ENCODE measurements at regions not wholly inside any gene's neighbourhood (a gene's known extent, or its start where the extent isn't known, plus 50 kb on each side); places are given as distances from the start of the nearest gene placed in this dataset.

DNA sequence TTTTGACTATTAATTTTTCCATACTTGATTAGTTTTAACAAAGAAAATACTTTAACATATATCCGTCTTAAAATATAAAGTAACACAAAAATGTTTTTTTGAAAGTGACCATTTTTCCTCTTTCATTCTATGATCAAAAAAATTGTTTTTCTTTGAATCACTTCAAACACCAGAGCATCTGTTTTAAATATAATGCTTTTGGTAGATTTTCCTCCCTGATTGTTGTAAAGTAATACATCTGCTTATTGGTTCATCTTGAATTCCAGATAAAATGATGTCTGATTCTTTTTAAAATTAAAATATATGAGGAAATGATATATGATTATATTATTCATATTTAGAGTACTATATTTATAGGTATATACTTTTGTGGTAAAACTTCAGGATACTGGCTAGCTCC lies 76.2 kb upstream of the LPAR1 start:
- H3K27ac ChIP-seq = no peak overlapping the region
- TF ChIP-seq, protein P1, sequence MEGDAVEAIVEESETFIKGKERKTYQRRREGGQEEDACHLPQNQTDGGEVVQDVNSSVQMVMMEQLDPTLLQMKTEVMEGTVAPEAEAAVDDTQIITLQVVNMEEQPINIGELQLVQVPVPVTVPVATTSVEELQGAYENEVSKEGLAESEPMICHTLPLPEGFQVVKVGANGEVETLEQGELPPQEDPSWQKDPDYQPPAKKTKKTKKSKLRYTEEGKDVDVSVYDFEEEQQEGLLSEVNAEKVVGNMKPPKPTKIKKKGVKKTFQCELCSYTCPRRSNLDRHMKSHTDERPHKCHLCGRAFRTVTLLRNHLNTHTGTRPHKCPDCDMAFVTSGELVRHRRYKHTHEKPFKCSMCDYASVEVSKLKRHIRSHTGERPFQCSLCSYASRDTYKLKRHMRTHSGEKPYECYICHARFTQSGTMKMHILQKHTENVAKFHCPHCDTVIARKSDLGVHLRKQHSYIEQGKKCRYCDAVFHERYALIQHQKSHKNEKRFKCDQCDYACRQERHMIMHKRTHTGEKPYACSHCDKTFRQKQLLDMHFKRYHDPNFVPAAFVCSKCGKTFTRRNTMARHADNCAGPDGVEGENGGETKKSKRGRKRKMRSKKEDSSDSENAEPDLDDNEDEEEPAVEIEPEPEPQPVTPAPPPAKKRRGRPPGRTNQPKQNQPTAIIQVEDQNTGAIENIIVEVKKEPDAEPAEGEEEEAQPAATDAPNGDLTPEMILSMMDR (IDR thresholded peaks at IDR 0.05) = no peak
- TF ChIP-seq ZFX (IDR thresholded peaks at IDR 0.05; ENCODE audit: borderline replicate concordance) = no peak

DNA sequence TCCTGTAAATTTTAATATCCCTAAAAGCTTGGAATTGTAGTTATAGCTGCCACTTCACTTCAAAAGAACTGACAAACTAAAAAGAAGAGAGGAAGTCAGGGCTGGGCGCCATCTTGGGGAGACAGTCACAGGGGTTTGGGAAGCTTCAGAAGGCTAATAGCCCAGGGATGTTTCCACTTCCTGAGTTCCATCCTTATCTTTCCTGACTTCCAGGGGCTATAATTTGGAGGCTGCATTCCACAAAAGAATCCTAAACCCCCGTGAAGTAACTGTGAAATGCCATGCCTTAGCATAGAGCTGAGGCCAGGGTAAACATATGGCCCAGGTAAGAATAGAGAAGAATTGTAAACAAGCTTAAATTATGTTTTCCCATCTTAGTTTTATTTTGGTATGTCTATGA lies 75.4 kb upstream of the LPAR1 start:
- no peak overlapping the region for H3K27ac ChIP-seq
- TF ChIP-seq, protein P1 (IDR thresholded peaks at IDR 0.05) = no peak
- no peak for TF ChIP-seq ZFX (IDR thresholded peaks at IDR 0.05; ENCODE audit: borderline replicate concordance)

DNA sequence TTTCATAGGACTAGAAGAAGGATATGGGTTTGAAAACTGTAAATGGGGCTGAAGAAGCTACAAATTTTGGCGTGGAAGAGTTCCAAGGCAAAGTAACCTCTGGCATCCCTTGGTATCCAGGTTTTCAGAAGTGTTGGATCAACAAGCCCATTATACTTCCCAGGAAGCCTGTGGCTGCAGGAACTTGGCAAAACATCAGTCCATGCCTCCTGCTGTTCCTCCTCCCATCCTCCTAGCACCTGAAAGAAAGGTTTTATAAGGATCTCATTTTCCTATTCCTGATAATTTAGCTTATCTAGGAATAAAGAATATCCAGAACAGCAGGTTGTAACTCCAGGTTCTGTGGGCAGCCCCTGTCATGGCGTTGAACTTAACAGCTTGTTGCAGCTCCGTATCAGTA lies 72.5 kb upstream of the LPAR1 start:
- TF ChIP-seq, protein P1 (IDR thresholded peaks at IDR 0.05) = no peak
- no peak for TF ChIP-seq ZFX (IDR thresholded peaks at IDR 0.05; ENCODE audit: borderline replicate concordance)
- no peak overlapping the region for H3K27ac ChIP-seq

DNA sequence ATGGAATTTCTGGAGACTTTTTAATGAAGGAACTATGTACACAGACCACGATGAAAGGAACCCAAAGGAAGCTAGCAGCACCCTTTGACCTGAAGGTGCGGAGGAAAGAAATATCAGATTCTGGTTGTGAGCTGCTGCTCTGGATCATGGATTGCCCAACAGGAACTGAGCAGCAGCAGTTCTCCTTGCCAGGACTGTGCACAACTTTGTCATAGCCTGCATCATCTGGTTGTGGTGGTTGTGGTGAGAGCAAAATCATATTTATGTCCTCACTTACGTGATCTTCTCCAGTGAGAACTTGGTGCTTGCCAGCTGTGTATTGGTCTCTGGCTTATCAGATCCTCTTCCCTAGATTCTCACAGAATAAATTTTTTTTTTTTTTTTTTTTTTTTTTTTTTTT lies 70.7 kb upstream of the LPAR1 start:
- TF ChIP-seq, protein P1 (IDR thresholded peaks at IDR 0.05) = no peak
- TF ChIP-seq ZFX (IDR thresholded peaks at IDR 0.05; ENCODE audit: borderline replicate concordance) = no peak
- H3K27ac ChIP-seq = no peak overlapping the region

DNA sequence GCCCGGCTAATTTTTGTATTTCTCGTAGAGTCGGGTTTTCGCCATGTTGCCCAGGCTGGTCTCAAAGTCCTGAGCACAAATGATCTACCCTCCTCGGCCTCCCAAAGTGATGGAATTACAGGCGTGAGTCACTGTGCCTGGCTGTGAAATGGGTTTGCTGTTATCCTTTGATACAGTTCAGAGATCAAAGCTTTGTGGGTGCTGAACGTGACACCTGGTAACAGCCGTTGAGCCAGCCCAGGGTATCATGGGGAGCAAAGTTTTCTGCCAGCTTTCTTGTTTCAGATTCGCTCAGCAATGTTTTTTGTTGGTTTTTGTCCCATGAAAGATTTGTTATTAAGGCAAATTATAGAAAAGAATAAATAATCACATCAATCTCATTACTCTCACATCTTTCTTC lies 68.9 kb upstream of the LPAR1 start:
- TF ChIP-seq, protein P1 (IDR thresholded peaks at IDR 0.05) = no peak
- TF ChIP-seq ZFX (IDR thresholded peaks at IDR 0.05; ENCODE audit: borderline replicate concordance) = no peak
- no peak overlapping the region for H3K27ac ChIP-seq

DNA sequence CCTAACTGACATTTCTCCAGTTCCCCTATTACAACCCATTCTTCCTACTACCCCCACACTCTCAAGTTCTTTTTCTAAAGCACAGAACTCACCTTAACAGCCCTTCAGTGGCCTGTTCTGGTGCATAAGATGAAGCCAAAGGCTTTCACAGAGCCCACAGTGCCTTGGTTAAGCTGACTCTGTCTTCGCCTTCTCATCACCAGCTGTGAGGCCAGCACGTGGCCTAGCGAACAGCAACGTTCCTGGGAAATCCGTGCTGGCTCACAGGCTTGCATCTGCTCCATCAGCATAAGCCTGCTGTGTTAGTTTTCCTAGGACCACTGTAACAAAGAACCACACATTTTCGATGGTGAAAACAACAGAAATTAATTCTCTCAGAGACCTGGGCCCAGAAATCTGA lies 67.9 kb upstream of the LPAR1 start:
- H3K27ac ChIP-seq = no peak overlapping the region
- TF ChIP-seq, protein P1 (IDR thresholded peaks at IDR 0.05) = no peak
- no peak for TF ChIP-seq ZFX (IDR thresholded peaks at IDR 0.05; ENCODE audit: borderline replicate concordance)

DNA sequence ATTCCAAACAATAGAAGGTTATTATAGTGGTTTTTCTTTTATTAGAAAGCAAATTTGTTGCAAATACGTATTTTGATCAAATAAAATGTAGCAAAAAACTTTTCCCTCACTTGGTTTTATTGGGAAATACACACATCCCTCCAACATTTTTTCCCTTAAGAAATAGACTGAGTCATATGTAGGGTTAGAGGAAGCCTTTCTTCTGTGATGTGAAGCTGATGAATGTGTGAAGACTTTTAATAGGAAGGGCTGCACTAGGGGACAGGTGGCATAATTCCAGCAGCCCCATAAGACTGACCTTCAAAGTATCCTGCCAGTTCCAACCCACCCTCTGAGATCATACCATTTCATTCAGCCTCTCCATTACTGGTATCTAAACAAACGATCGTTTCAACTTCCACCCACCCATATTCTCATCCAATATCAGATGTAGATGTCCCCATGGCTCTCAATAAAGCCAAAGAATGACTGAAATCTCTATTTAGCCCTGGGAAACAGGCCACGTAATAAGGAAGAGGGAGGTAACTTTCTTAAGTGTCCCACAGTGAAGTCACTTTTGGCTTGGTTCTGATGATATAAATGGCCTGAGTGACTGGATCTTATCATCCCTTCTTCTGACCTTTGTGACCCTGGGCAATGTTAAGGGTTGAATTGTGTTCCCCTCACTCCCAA lies 64.7 kb upstream of the LPAR1 start:
- H3K27ac ChIP-seq = no peak overlapping the region
- TF ChIP-seq, protein P1 (IDR thresholded peaks at IDR 0.05) = no peak
- no peak for TF ChIP-seq ZFX (IDR thresholded peaks at IDR 0.05; ENCODE audit: borderline replicate concordance)
